Stimulated activated naive CD8-positive, alpha-beta T cell treated with anti-CD3 and anti-CD28 coated beads, Interleukin-15, Interleukin-2, amounts not matched to agents 100 U/mL and 50 U/mL, for 24 hours (primary cell): ENCODE measurements at regions not wholly inside any gene's neighbourhood (a gene's known extent, or its start where the extent isn't known, plus 50 kb on each side); places are given as distances from the start of the nearest gene placed in this dataset.
"Not testable (repeated sequence)": the region's sequence is repeated elsewhere in the genome, so short reads cannot be mapped to it uniquely, and the experiment has no call there.

ENCODE experiments used
- ATAC-seq: fragments of 150-1000 bp; cut with Tn5 transposase; one replicate; pipeline ENCODE4 v1.10.0; 2021
- DNase-seq: peaks from one replicate; pipeline ENCODE4 v3.0.0; 2021

DNA sequence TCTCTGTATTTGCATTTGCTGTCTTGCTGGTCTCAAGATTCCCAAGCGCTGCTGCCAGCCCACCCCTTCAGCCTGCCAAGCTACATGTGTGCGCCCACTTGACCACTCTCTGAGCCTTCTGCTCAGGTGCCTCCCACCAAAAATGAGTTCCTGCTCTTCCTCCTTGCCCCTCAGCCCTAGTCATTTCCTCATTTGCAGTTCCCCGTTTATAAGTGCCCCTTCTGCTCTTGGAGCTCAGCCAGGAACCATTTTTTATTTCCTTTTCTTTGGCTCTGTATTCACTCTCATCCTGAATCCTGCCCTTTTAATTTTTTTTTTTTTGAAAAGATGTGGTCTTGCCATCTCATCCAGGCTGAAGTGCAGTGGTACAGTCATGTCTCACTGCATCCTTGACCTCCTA lies 406.0 kb upstream of the AMELY start:
- no peak for DNase-seq
- no peak for ATAC-seq

- DNase-seq (peak; percentile 48), ATAC-seq (peak; percentile 99)
Observed at GRCh38 chrY:7310482-7311269, 399.1 kb upstream of the AMELY start.

DNA sequence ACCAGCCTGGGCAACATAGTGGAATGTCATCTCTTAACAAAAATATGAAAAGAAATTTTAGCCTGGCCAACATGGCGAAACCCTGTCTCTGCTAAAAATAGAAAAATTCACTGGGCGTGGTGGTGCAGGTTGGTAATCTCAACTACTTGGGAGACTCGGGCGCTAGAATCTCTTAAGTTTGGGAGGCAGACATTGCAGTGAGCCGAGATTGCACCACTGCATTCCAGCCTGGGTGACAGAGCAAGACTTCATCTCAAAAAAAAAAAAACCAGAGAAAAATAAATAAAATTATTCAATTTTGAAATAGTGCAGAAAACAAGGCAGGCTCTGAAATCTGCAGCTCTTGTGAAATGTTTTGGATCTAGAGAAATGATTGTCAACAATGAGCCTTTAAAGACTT lies 397.3 kb upstream of the AMELY start:
- no peak for DNase-seq
- ATAC-seq: no peak

DNA sequence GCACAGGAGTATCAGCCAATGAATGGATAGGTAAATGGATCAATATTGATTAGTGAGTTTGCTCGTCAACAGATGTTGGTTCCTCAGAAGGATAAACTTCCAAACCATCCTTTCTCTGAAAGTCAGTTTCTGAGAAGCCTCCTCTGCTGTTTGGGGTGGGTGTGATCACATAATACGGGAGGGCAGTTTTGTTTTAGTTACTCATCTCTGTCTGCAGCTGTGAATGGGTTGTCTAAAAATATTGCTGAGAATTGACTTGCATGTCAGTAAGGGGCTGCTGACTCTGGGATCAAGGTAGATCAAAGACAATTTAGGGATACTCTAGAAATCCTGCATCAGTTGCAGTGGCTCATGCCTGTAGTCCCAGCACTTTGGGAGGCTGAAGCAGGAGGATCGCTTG lies 390.8 kb upstream of the AMELY start:
- DNase-seq (no peak), ATAC-seq (no peak)

- DNase-seq: no peak
- no peak for ATAC-seq
Observed at GRCh38 chrY:7299960-7300359, 388.4 kb upstream of the AMELY start.

- ATAC-seq (no peak), DNase-seq (no peak)
Observed at GRCh38 chrY:7292113-7292512, 380.6 kb upstream of the AMELY start.

GRCh38 chrY:7289889-7290833 lies 378.6 kb upstream of the AMELY start:
- DNase-seq (peak; percentile 10), ATAC-seq (peak; percentile 43)

GRCh38 chrY:7288611-7289010 lies 377.1 kb upstream of the AMELY start:
- ATAC-seq: no peak
- DNase-seq: no peak

GRCh38 chrY:7287963-7288362 lies 376.4 kb upstream of the AMELY start:
- not testable (repeated sequence) for DNase-seq, ATAC-seq

DNA sequence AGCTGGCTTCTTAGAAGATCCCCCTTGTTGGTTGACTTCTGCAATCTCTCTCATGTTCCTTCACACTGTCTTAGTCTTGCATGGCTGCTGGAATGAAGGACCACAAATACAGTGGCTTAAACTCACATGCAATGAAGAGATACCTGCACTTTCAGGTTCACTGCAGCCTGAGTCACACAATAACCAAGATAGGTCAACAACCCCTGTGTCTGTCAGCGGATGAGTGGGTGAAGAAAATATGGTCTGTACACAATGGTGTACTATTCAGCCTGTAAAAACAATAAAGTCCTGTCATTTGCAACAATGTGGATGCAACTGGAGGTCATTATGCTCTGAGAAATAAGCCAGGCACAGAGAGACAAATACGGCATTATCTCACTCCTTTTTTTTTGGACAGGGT lies 373.8 kb upstream of the AMELY start:
- no peak for DNase-seq
- no peak for ATAC-seq

DNA sequence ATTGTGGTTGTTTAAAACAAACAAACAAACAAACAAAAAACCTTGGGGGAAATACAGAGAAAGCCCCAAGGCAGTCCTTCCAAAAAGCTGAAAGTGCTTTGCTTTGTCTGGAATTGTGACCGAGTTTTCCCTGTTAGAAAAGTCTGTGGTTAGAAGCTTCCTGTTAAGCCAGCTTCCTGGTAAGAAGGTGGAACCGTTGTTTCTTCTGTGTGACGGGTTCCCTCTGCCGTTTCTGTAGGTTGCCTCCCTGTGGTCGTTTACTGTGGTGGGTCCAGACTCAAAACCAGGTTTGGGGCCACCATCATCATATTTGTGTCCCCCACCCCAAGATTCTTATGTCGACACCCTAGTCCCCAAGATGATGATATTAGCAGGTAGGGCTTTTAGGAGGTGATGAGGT lies 371.4 kb upstream of the AMELY start:
- no peak for ATAC-seq
- no peak for DNase-seq

DNA sequence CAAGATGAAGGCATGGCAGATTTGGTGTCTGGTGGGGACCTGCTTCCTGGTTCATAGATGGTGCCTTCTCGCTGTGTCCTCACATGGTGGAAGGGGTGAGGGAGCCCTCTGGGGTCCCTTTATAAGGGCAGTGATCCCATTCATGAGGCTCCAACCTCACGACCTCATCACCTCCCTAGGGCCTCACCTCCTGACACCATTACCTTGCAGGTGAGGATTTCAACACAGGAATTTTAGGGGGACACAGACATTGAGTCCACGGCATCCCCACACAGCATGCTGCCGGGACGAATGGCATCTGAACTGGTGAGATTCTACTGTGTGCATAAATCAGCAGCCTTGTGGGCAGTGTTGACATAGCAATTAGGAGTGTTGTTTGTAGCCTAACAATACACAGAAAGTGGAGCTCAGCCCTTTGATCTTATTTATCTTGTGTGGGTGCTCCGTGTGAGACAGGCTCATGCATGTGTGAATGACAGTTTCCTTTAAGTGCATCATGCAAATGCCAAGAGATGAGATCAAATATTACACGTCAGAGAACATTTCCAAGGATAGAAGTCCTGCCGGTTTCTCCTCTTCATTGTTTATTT lies 368.7 kb upstream of the AMELY start:
- ATAC-seq: peak; percentile 51
- not testable (repeated sequence) for DNase-seq

GRCh38 chrY:7275751-7276150 lies 364.2 kb upstream of the AMELY start:
- DNase-seq: no peak
- ATAC-seq: no peak

GRCh38 chrY:7275014-7275413 lies 363.5 kb upstream of the AMELY start:
- ATAC-seq (no peak), DNase-seq (no peak)

DNA sequence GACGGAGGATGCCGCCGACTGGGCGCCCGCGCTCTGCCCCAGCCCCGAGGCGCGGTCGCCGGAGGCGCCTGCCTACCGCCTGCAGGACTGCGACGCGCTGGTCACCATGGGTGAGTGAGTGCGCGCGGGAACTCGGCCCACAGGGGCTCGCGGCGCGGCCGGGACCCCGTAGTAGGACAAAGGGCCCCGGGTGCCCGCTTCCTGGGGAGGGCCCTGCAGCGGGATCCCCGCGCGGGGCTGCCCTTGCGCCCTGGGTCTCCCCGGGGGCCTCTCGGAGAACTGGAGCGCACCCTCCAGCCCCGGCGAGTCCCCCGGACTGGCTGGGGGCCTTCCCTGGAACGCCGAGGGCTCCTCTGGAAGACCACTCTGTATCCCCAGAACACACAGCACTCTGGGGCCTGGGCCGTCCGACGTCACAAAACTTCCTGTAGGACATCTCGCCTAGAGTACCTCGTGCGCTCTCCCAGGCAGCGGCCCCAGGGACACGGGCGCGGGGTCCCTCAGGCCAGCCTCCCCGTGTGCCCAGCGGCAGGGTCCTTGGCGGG lies 362.9 kb upstream of the AMELY start:
- DNase-seq: peak; percentile 20
- ATAC-seq: peak; percentile 5

DNA sequence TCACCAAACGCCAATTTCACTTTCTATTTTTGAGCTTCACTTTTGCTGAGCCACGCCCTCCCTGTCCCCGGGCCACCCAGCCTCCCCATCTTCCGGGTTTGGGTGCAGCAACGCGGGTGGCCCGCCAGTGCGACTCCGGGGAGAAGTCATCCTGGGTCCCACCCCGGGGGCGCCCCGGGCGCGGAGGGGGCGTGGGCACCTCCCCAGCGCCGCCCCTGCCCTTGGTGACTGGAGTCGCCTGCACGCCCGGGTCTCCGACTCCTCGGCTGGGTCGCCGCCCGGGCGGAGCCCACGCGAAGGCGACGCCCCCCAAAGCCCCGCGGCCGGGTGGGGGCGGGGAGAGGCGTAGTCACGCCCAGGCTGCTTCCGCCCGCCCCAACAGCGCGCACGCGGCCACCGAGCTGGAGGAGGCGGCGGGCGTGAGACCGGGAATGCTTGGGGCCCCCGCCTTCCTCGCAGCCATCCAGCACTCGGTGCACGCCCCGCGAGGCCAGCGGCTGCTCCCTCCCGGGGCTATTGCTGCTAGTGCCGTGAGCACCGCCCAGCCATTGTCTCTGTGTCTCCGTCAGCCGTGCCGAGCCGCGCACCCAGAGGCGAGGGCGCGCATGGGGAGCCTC lies 362.1 kb upstream of the AMELY start:
- DNase-seq: peak; percentile 84
- peak; percentile 89 for ATAC-seq

DNA sequence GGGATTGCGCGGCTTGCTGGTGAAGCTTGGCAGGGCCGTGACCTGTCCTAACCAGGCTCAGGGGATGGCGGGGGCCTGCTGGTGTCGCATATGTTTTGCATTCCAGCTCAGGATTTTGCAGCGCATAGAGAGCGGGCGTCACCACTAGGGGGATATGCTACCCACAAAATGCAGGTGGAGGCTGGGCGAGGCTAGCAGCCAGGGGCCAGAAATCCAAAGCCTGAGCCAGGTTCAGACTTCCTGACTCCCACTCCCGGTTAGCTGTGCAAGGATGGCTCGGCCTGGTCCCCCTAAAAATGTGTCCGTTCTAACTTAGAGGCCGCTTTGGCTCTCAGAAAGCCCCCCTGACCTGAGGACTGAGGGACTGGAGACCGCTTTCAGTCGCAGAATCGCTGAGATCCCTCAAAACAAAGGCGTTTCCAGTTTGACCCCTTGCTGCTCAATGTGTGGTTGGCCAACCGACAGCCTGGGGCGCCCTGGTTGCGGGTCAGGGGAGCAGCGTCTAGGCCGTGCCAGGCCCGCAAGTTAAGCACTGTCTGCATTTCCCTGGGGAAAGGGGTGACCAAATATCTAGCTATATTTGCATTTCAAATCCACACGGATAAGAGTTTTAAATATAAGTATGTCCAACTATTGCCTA lies 361.1 kb upstream of the AMELY start:
- peak; percentile 65 for DNase-seq
- ATAC-seq: no peak

GRCh38 chrY:7263773-7264172 lies 352.2 kb upstream of the AMELY start:
- DNase-seq (no peak), ATAC-seq (no peak)

DNA sequence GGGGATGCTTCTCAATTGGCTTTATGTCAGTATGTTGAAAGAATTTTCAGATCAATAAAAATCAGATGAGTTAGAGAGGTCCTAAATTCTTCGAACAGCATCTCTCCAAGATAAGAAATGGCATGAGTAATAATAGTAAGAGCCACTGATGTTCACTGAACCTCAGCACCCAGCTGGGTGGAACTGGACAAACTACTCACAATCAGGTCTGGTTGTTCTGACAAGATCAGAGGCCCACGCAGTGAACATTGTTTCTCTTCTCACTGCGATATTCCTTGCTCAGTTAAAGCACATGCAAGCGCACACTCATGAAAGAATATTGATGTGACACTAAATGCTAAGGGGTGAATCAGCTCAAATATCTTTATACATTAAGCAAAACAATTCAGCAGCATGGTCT lies 351.0 kb upstream of the AMELY start:
- ATAC-seq (no peak), DNase-seq (no peak)

- no peak for DNase-seq
- no peak for ATAC-seq
Observed at GRCh38 chrY:7261254-7261653, 349.7 kb upstream of the AMELY start.

- peak; percentile 81 for ATAC-seq
- DNase-seq: peak; percentile 4
Observed at GRCh38 chrY:7240101-7240500, 328.5 kb upstream of the AMELY start.

DNA sequence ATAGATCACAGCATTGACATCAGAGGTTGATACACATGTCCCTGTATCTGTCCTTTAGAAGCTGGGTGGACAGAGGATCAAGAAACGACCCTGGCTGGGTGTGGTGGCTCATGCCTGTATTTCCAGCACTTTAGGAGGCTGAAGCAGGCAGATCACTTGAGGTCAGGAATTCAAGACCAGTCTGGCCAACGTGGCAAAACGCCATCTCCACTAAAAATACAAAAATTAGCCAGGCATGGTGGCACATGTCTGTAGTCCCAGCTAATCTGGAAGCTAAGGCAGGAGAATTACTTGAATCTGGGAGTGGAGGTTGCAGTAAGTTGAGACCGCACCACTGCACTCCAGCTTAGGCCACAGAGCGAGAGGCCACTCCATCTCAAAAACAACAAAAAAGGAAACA lies 300.4 kb upstream of the AMELY start:
- DNase-seq: no peak
- ATAC-seq: no peak
